Upper lobe of right lung (tissue), 1 donor: ENCODE measurements at regions not wholly inside any gene's neighbourhood (a gene's known extent, or its start where the extent isn't known, plus 50 kb on each side); places are given as distances from the start of the nearest gene placed in this dataset.

ENCODE experiments used
- ATAC-seq: fragments of 200-7000 bp; cut with Tn5 transposase; one replicate; pipeline ENCODE4 v1.9.1; 2020; ENCODE audit warnings: mild to moderate bottlenecking, moderate library complexity
- DNase-seq: peaks from one replicate; pipeline ENCODE4 v3.0.0-alpha.2; 2020
- H3K27ac ChIP-seq: fragments of 200-600 bp; one replicate; pipeline ENCODE4 v1.8.0; 2022
- H3K27me3 ChIP-seq: fragments of 200-600 bp; one replicate; pipeline ENCODE4 v1.8.0; 2022; ENCODE audit warnings: mild to moderate bottlenecking
- H3K36me3 ChIP-seq: fragments of 200-600 bp; one replicate; pipeline ENCODE4 v1.8.0; 2022
- H3K4me1 ChIP-seq: fragments of 200-600 bp; one replicate; pipeline ENCODE4 v1.8.0; 2022
- H3K4me3 ChIP-seq: fragments of 200-600 bp; one replicate; pipeline ENCODE4 v1.8.0; 2022; ENCODE audit warnings: mild to moderate bottlenecking
- H3K9me3 ChIP-seq: fragments of 200-600 bp; one replicate; pipeline ENCODE4 v1.8.0; 2022
- intact Hi-C: fragments of 100-400 bp; cut with DNase I; formaldehyde crosslinking; loops from one replicate; pipeline ENCODE4 v1.11.0; 2022
- TF ChIP-seq, protein P1 (sequence below): fragments of 200-600 bp; IDR thresholded peaks from one replicate; pipeline ENCODE4 v1.8.0; 2022; ENCODE audit warnings: antibody characterized with exemption
- donor health status: DM: no; HTN: yes; CAD: no; lungs with severe emphysema.

DNA sequence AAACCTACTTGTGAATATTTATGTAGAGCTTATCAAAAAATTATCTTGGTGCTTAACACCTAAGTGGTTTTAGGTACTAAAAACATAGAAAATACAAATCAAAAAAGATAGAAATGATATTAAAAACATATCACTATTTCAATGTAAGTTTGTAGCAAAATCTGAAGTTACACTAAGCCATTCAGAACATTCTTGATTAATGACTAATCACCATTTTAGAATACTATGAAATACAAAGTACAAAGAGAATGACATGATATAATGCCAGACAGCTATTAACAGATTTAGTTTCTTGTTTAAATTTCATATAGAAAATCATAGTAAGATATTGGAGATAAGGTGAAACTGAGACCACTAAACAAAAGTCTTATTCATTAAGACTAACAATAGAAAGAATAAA, 169.7 kb upstream of the AGTR1 start:
- H3K27me3 ChIP-seq, result no peaks in the 10 kb centered on the region
- H3K36me3 ChIP-seq, result no peaks in the 10 kb centered on the region
- intact Hi-C loops, result no loop called here
- peaks cover 3% of the 10 kb centered on the region for H3K9me3 ChIP-seq
- DNase-seq, result no peak
- no peak for ATAC-seq
- no peaks in the 10 kb centered on the region for H3K4me1 ChIP-seq
- no peak overlapping the region for H3K27ac ChIP-seq
- TF ChIP-seq, protein P1, sequence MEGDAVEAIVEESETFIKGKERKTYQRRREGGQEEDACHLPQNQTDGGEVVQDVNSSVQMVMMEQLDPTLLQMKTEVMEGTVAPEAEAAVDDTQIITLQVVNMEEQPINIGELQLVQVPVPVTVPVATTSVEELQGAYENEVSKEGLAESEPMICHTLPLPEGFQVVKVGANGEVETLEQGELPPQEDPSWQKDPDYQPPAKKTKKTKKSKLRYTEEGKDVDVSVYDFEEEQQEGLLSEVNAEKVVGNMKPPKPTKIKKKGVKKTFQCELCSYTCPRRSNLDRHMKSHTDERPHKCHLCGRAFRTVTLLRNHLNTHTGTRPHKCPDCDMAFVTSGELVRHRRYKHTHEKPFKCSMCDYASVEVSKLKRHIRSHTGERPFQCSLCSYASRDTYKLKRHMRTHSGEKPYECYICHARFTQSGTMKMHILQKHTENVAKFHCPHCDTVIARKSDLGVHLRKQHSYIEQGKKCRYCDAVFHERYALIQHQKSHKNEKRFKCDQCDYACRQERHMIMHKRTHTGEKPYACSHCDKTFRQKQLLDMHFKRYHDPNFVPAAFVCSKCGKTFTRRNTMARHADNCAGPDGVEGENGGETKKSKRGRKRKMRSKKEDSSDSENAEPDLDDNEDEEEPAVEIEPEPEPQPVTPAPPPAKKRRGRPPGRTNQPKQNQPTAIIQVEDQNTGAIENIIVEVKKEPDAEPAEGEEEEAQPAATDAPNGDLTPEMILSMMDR, result no peak
- H3K4me3 ChIP-seq, result no peak overlapping the region

DNA sequence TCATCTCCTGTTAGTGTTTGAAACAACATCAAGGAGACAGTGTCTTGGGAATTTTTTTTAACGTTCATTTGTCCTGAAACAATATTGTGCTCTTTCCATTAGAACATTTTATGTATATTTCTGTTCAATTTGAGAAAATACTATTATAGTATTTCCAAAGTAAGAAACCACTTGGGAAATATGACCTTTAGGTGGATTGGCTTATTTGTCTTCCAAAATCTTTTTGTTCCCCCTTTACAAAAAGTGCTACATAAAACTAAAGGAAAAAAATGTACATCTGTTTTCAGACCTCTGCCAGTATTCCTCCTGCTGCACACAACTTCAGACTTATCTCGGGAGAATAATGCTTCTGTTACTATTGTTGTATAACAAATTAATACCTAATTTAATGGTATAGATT, 165.9 kb upstream of the AGTR1 start:
- no peaks in the 10 kb centered on the region for H3K4me1 ChIP-seq
- intact Hi-C loops, result no loop called here
- TF ChIP-seq, protein P1, result no peak
- no peaks in the 10 kb centered on the region for H3K27me3 ChIP-seq
- peaks cover 3% of the 10 kb centered on the region for H3K9me3 ChIP-seq
- ATAC-seq (no peak), DNase-seq (no peak)
- no peak overlapping the region for H3K4me3 ChIP-seq
- H3K36me3 ChIP-seq, result no peaks in the 10 kb centered on the region
- H3K27ac ChIP-seq, result no peak overlapping the region

DNA sequence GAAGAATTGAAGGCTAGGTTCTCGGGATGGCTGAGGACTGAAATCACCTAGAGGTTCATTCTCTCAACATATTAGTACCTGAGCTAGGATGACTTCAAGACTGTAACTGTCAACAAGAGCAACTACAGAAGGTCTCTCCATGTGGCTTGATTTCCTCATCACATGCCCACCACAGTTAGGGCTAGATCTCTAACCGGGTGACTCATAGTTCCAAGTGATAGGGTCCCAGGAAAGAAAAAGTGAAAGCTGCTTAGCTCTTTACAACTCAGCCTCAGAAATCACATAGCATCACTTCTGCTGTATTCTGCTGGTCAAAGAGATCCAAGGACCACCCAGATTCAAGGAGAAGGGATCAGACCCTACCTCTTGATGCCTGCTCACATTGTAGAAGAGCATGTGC, 165.4 kb upstream of the AGTR1 start:
- ATAC-seq, result no peak
- TF ChIP-seq, protein P1, result no peak
- no peak overlapping the region for H3K4me3 ChIP-seq

DNA sequence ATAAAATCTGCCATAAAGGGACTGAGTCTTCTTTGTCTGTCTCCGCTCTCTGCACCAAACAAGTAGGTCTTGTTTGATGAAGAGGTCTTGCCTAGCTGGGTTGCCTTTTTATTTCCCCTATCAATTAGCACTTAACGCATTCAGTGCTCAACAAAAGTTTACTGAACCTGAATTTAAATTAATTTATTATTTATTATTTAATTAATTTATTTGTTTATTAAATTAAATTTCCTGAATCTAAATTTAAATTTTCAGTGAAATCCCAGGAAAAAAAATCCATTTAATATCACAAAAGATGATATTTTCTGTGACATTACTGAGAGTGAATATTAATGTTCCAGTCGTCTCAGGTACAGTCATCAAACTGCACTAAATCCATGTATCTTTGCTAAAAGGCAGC, 164.9 kb upstream of the AGTR1 start:
- ATAC-seq, result no peak
- intact Hi-C loops, result no loop called here

More for the DNA sequence above, 165.4 kb upstream of the AGTR1 start:
- Histone ChIP-seq H3K36me3 (no peaks in the 10 kb centered on the region), H3K9me3 (peaks cover 3% of the 10 kb centered on the region), H3K4me1 (no peaks in the 10 kb centered on the region), H3K27ac (no peak overlapping the region), H3K27me3 (no peaks in the 10 kb centered on the region)
- intact Hi-C loops, result no loop called here
- DNase-seq, result no peak

DNA sequence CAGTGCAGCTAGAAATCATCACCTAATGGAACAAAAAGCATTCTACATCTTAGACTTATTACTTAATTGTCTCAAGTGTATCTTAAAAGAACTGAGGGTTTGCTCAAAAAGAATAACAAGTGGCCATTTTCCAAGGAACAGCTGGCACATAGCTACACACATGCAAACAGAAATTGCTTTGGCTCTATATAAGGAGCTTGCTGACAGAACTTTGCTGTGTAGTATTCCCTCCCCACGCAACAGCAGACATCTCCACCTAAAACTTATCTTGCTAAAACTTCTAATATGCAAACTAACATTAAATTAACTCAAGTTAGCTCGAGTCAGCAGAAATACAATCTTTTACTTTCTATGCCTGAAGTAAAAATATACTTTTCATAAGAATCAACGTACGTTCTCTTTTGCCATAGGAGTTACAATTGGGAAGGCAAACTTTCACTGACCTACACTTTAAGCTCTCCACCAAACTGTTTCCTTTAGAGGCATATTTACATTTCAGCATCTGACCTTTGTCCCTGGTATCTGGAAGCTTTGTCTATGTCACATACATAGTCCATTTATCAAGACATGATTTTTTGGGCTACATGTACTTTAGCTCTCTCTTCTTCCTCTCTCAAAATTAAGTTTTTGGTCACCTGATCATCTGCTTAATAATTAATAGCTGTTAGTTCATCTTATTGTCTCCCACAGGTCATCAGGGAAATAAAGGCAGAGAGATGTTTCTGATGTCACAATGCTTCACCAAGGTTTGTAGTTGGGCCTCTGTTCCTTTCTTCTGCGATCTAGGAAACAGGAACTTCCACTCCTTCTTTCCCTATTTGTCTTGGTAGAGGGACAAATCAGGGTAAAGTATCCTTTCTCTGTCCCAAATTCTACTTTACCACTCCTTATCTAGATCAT, 163.4 kb upstream of the AGTR1 start:
- intact Hi-C loops, result no loop called here
- no peak overlapping the region for H3K27ac ChIP-seq
- no peaks in the 10 kb centered on the region for H3K36me3 ChIP-seq
- no peak for DNase-seq
- H3K4me3 ChIP-seq, result no peak overlapping the region
- no peaks in the 10 kb centered on the region for H3K4me1 ChIP-seq
- no peaks in the 10 kb centered on the region for H3K27me3 ChIP-seq
- TF ChIP-seq, protein P1, result no peak
- H3K9me3 ChIP-seq, result peaks cover 3% of the 10 kb centered on the region
- no peak for ATAC-seq

More for the DNA sequence above, 164.9 kb upstream of the AGTR1 start:
- no peaks in the 10 kb centered on the region for H3K27me3 ChIP-seq
- TF ChIP-seq, protein P1, result no peak
- no peak for DNase-seq
- H3K4me1 ChIP-seq, result no peaks in the 10 kb centered on the region
- no peak overlapping the region for H3K4me3 ChIP-seq
- no peak overlapping the region for H3K27ac ChIP-seq
- no peaks in the 10 kb centered on the region for H3K36me3 ChIP-seq
- H3K9me3 ChIP-seq, result peaks cover 3% of the 10 kb centered on the region
